DMS 273 treated with DMSO at 0.1 percent for 48 hours (cell line): ENCODE measurements at regions not wholly inside any gene's neighbourhood (a gene's known extent, or its start where the extent isn't known, plus 50 kb on each side); places are given as distances from the start of the nearest gene placed in this dataset.

ENCODE experiments used
- DNase-seq: peaks from one replicate; lab custom pipeline; 2025; lab: John Stamatoyannopoulos, UW

DNA sequence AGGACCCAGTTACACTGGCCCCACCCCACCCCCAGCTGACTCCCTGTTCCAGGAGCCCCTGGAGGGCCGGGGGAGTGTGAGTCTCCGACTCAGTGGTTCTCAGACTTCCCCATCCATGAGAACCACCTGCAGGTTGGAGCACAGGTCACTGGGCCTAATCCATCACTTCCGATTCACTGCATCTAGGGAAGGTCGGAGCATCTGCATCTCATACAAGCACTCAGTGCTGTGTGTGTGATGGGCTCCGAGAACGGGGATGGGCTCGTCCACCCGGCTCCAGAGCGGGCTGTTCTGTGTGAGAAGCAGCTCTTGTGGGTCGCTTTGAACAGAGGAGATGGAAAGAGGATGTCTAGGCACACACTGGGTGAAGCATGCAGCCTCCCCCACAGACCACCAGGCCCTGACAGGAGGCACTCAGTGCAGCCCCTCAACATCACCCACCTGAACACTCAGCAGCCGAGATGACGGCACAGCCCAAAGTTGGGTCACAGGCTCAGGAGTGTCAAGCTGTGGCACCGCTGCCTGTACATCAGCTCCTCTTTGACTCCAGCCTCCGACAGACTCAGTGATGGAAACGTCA lies 541.4 kb downstream of the BRD1 start:
- DNase-seq: no peak

DNA sequence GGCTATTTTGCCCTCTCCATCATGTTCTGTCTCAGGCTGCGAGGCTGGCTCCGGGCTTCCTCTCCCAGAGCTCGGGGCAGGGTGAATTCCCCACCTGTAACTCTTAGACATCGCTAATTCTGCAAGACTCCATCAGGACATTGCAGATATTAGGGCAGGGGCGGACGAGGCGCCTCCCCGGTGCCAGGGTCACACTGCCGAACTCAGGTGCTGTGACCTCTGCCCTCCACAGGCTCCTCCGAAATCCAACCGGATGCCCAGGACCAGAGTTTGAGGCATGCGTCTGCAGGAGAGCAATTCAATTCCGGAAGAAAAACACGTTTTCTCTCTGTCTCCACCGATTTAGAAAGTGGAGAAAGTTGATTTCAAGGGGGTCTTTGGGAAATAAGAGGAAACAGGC lies 542.7 kb downstream of the BRD1 start:
- DNase-seq: no peak

- DNase-seq: no peak
These were observed 543.5 kb downstream of the BRD1 start for GRCh38 chr22:49284056-49284784.

GRCh38 chr22:49282596-49282995 lies 545.1 kb downstream of the BRD1 start:
- DNase-seq: no peak

GRCh38 chr22:49281467-49282340 lies 546.0 kb downstream of the BRD1 start:
- no peak for DNase-seq

GRCh38 chr22:49278340-49278739 lies 549.3 kb downstream of the BRD1 start:
- no peak for DNase-seq

- no peak for DNase-seq
These were observed 551.1 kb downstream of the BRD1 start for GRCh38 chr22:49276567-49276966.

- DNase-seq: no peak
These were observed 552.8 kb downstream of the BRD1 start for GRCh38 chr22:49274754-49275380.

DNA sequence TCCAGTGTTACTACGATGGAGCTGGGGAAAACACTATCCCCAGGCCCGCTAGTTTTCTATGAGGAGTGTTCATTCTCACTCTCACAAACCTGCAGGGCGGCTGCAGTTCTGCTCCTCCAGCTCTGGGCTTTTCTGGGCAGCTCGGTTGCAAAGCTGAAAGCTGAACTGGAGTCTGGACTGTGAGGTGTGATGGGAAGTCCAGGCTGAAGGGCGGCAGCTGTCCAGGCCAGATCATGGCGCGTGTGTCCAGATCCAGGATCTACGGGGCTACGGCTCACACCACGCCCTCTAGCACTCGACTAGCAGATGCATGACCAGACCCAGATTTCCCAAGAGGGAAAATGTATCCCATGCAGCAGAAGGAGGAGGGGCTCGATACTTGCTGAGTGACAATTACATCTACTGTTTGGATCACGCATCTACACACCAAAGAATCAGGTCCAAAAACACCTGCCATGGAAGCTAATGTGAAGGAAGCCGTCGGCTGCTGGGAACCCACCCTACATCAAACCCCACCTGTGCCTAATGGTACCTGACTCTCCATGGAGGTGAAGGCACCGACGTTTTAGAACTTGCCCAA lies 555.0 kb downstream of the BRD1 start:
- DNase-seq: no peak

GRCh38 chr22:49271831-49272230 lies 555.8 kb downstream of the BRD1 start:
- no peak for DNase-seq

GRCh38 chr22:49271369-49271727 lies 556.3 kb downstream of the BRD1 start:
- no peak for DNase-seq

GRCh38 chr22:49270595-49271368 lies 556.9 kb downstream of the BRD1 start:
- no peak for DNase-seq

DNA sequence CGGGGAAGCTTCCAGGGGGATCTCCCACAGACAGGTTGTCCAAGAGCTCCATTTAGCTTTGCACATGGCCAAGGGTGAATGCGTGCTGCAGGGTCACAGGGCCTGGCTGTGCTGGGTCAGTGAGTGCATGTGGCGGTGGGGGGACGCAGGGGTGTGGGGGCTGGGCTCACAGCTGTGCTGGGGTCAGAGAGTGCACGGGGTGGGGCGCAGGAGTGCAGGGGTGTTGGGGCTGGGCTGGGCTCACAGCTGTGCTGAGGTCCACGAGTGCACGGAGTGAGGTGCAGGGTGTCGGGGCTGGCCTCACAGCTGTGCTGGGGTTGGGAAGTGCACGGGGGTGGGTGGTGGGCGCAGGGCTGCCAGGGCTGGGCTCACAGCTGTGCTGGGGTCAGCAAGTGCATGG lies 557.7 kb downstream of the BRD1 start:
- no peak for DNase-seq

- no peak for DNase-seq
These were observed 558.3 kb downstream of the BRD1 start for GRCh38 chr22:49269371-49269770.

DNA sequence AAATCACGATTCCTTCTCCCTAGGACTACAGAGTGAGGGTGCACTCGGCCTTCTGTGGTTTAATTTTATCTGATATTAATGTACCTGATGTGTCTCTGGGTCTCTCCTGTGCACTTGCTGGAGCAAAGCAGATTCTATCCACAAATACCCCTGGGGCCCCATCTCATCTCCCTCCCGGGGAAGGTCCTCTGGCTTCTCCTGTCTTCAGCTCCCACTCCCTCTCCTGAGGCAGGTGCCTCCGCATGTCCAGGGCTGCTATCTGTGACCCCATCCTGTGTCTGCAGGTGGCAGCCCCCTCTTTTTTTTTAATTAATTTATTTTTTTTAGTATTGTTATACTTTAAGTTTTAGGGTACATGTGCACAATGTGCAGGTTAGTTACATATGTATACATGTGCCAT lies 558.7 kb downstream of the BRD1 start:
- no peak for DNase-seq

DNA sequence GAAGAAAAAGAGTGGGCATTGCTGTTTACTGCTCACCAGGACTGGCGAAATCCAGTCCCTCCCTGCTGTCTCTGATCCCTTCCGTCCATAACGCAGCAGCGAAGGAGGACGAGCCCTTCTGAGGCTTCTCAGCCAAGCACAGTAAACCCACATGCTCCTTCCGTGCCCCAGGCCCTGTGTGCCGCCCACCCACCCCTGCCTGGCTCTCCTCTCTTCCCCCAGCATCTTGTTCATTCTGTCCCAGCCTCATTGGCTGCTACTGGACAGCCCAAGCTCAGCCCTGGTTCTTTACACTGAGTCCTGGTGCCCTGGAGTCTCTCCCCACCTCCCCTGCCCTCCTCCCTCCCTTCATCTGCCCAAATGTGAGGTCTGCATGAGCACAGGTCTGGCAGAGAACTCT lies 559.7 kb downstream of the BRD1 start:
- no peak for DNase-seq

DNA sequence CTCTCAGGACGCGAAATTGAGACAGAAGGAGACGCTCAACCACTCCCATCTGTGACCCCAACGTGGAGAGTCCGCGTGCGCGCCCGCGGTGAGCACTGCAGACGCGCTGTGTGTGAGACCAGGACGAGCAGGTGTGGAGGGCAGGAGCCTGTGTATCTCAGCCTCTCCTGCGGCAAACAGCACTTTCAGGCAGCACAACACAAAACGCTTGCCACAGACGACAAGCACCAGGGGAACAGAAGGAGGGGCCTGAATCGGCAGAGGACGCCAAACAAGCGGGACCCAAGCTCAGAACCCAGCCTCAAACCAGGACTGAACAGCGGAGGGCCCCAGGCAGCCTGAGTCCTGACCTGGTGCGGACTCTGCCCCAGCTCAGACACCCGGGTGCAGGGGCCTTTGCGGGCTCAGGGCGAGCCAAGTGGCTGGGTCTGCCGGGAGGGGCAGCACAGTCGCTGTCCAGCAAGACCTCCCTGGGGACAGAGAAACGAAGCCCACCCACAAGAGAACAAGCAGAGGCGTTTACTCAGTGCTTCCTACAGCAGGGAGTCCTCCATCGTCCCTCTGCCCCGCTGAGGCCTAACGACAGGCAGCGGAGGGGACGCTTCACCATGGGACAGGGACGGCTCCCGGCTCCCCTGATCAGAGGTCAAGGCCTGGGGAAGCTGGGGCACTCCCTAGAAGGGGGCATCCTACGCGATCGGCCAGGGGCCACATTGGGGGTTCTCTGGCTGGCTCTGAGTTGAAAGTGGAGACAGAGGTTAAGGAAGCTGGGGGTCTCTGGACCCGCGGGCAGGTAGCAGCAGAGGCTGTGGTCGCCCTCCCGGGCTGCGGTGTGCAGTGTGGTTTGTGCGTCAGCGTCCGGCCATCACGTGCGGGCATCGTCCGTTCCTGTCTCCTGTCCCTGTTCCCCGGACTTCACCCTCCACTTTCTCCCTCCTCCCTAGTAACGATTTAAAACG lies 560.8 kb downstream of the BRD1 start:
- no peak for DNase-seq

- no peak for DNase-seq
These were observed 563.0 kb downstream of the BRD1 start for GRCh38 chr22:49264696-49265095.

- DNase-seq: no peak
These were observed 564.6 kb downstream of the BRD1 start for GRCh38 chr22:49263101-49263500.

GRCh38 chr22:49262167-49262566 lies 565.5 kb downstream of the BRD1 start:
- DNase-seq: no peak
